ENCODE measurements at regions not wholly inside any gene's neighbourhood (a gene's known extent, or its start where the extent isn't known, plus 50 kb on each side); places are given as distances from the start of the nearest gene placed in this dataset.

GRCh38 chr12:19688532-19688931 is 249.2 kb downstream of the AEBP2 start:
- Histone ChIP-seq H3K4me1 (ENCODE audit: control insufficient read depth, insufficient read depth, low read length) (no peaks in the 10 kb centered on the region), H3K9me3 (ENCODE audit: control insufficient read depth, low read length) (no peaks in the 10 kb centered on the region), H3K4me3 (ENCODE audit: insufficient read depth, low read depth, low read length) (no peak overlapping the region), H3K36me3 (ENCODE audit: control insufficient read depth, insufficient read depth, low read length) (no peaks in the 10 kb centered on the region), H3K27ac (ENCODE audit: insufficient read depth, low read depth, low read length, poor library complexity, severe bottlenecking) (no peak overlapping the region), H3K27me3 (ENCODE audit: control insufficient read depth, insufficient read depth, low read length, poor library complexity, severe bottlenecking) (no peaks in the 10 kb centered on the region)
- 96 to 97% methylated on average over 1 of the region's 1 CpG for WGBS, 2 experiments

- no peaks in the 10 kb centered on the region for H3K9me3 ChIP-seq (ENCODE audit: control insufficient read depth, low read length)
- H3K36me3 ChIP-seq (ENCODE audit: control insufficient read depth, insufficient read depth, low read length) = no peaks in the 10 kb centered on the region
- 93 to 94% methylated on average over 17 of the region's 17 CpGs for WGBS, 2 experiments
- no peaks in the 10 kb centered on the region for H3K27me3 ChIP-seq (ENCODE audit: control insufficient read depth, insufficient read depth, low read length, poor library complexity, severe bottlenecking)
- H3K4me1 ChIP-seq (ENCODE audit: control insufficient read depth, insufficient read depth, low read length) = no peaks in the 10 kb centered on the region
- no peak overlapping the region for H3K27ac ChIP-seq (ENCODE audit: insufficient read depth, low read depth, low read length, poor library complexity, severe bottlenecking)
- no peak overlapping the region for H3K4me3 ChIP-seq (ENCODE audit: insufficient read depth, low read depth, low read length)
Measured at GRCh38 chr12:19689226-19689625, 249.9 kb downstream of the AEBP2 start.

- H3K27me3 ChIP-seq (ENCODE audit: control insufficient read depth, insufficient read depth, low read length, poor library complexity, severe bottlenecking) = no peaks in the 10 kb centered on the region
- no peaks in the 10 kb centered on the region for H3K36me3 ChIP-seq (ENCODE audit: control insufficient read depth, insufficient read depth, low read length)
- H3K4me1 ChIP-seq (ENCODE audit: control insufficient read depth, insufficient read depth, low read length) = no peaks in the 10 kb centered on the region
- no peaks in the 10 kb centered on the region for H3K9me3 ChIP-seq (ENCODE audit: control insufficient read depth, low read length)
- no peak overlapping the region for H3K27ac ChIP-seq (ENCODE audit: insufficient read depth, low read depth, low read length, poor library complexity, severe bottlenecking)
- no peak overlapping the region for H3K4me3 ChIP-seq (ENCODE audit: insufficient read depth, low read depth, low read length)
- 94 to 95% methylated on average over 8 to 9 of the region's 9 CpGs for WGBS, 2 experiments
Measured at GRCh38 chr12:19689801-19690472, 250.6 kb downstream of the AEBP2 start.

- WGBS, 2 experiments = 94 to 97% methylated on average over 4 of the region's 4 CpGs
- H3K4me3 ChIP-seq (ENCODE audit: insufficient read depth, low read depth, low read length) = no peak overlapping the region
- H3K27ac ChIP-seq (ENCODE audit: insufficient read depth, low read depth, low read length, poor library complexity, severe bottlenecking) = no peak overlapping the region
- no peaks in the 10 kb centered on the region for H3K36me3 ChIP-seq (ENCODE audit: control insufficient read depth, insufficient read depth, low read length)
- no peaks in the 10 kb centered on the region for H3K9me3 ChIP-seq (ENCODE audit: control insufficient read depth, low read length)
- no peaks in the 10 kb centered on the region for H3K4me1 ChIP-seq (ENCODE audit: control insufficient read depth, insufficient read depth, low read length)
- H3K27me3 ChIP-seq (ENCODE audit: control insufficient read depth, insufficient read depth, low read length, poor library complexity, severe bottlenecking) = no peaks in the 10 kb centered on the region
Measured at GRCh38 chr12:19692091-19692490, 252.8 kb downstream of the AEBP2 start.

- Histone ChIP-seq H3K4me1 (ENCODE audit: control insufficient read depth, insufficient read depth, low read length) (no peaks in the 10 kb centered on the region), H3K36me3 (ENCODE audit: control insufficient read depth, insufficient read depth, low read length) (no peaks in the 10 kb centered on the region), H3K4me3 (ENCODE audit: insufficient read depth, low read depth, low read length) (no peak overlapping the region), H3K27ac (ENCODE audit: insufficient read depth, low read depth, low read length, poor library complexity, severe bottlenecking) (no peak overlapping the region), H3K27me3 (ENCODE audit: control insufficient read depth, insufficient read depth, low read length, poor library complexity, severe bottlenecking) (no peaks in the 10 kb centered on the region), H3K9me3 (ENCODE audit: control insufficient read depth, low read length) (no peaks in the 10 kb centered on the region)
- no CpG with 5 or more reads among the region's 1 CpG for WGBS, 2 experiments
Measured at GRCh38 chr12:19692566-19692965, 253.3 kb downstream of the AEBP2 start.

- Histone ChIP-seq H3K9me3 (ENCODE audit: control insufficient read depth, low read length) (no peaks in the 10 kb centered on the region), H3K27me3 (ENCODE audit: control insufficient read depth, insufficient read depth, low read length, poor library complexity, severe bottlenecking) (no peaks in the 10 kb centered on the region), H3K4me3 (ENCODE audit: insufficient read depth, low read depth, low read length) (no peak overlapping the region), H3K36me3 (ENCODE audit: control insufficient read depth, insufficient read depth, low read length) (no peaks in the 10 kb centered on the region), H3K4me1 (ENCODE audit: control insufficient read depth, insufficient read depth, low read length) (no peaks in the 10 kb centered on the region), H3K27ac (ENCODE audit: insufficient read depth, low read depth, low read length, poor library complexity, severe bottlenecking) (no peak overlapping the region)
- 93 to 94% methylated on average over 3 of the region's 3 CpGs for WGBS, 2 experiments
Measured at GRCh38 chr12:19694627-19695026, 255.3 kb downstream of the AEBP2 start.

GRCh38 chr12:19695244-19696098 is 256.2 kb downstream of the AEBP2 start:
- Histone ChIP-seq H3K4me3 (ENCODE audit: insufficient read depth, low read depth, low read length) (no peak overlapping the region), H3K27me3 (ENCODE audit: control insufficient read depth, insufficient read depth, low read length, poor library complexity, severe bottlenecking) (no peaks in the 10 kb centered on the region), H3K9me3 (ENCODE audit: control insufficient read depth, low read length) (no peaks in the 10 kb centered on the region), H3K36me3 (ENCODE audit: control insufficient read depth, insufficient read depth, low read length) (no peaks in the 10 kb centered on the region), H3K27ac (ENCODE audit: insufficient read depth, low read depth, low read length, poor library complexity, severe bottlenecking) (no peak overlapping the region), H3K4me1 (ENCODE audit: control insufficient read depth, insufficient read depth, low read length) (no peaks in the 10 kb centered on the region)
- WGBS, 2 experiments = 95 to 97% methylated on average over 3 of the region's 3 CpGs

- 90 to 97% methylated on average over 4 of the region's 4 CpGs for WGBS, 2 experiments
- no peaks in the 10 kb centered on the region for H3K27me3 ChIP-seq (ENCODE audit: control insufficient read depth, insufficient read depth, low read length, poor library complexity, severe bottlenecking)
- no peak overlapping the region for H3K27ac ChIP-seq (ENCODE audit: insufficient read depth, low read depth, low read length, poor library complexity, severe bottlenecking)
- H3K4me3 ChIP-seq (ENCODE audit: insufficient read depth, low read depth, low read length) = no peak overlapping the region
- no peaks in the 10 kb centered on the region for H3K4me1 ChIP-seq (ENCODE audit: control insufficient read depth, insufficient read depth, low read length)
- H3K9me3 ChIP-seq (ENCODE audit: control insufficient read depth, low read length) = no peaks in the 10 kb centered on the region
- no peaks in the 10 kb centered on the region for H3K36me3 ChIP-seq (ENCODE audit: control insufficient read depth, insufficient read depth, low read length)
Measured at GRCh38 chr12:19700969-19701368, 261.7 kb downstream of the AEBP2 start.

GRCh38 chr12:19704966-19705365 is 265.7 kb downstream of the AEBP2 start:
- no peaks in the 10 kb centered on the region for H3K36me3 ChIP-seq (ENCODE audit: control insufficient read depth, insufficient read depth, low read length)
- no peak overlapping the region for H3K27ac ChIP-seq (ENCODE audit: insufficient read depth, low read depth, low read length, poor library complexity, severe bottlenecking)
- H3K4me3 ChIP-seq (ENCODE audit: insufficient read depth, low read depth, low read length) = no peak overlapping the region
- H3K9me3 ChIP-seq (ENCODE audit: control insufficient read depth, low read length) = no peaks in the 10 kb centered on the region
- no peaks in the 10 kb centered on the region for H3K4me1 ChIP-seq (ENCODE audit: control insufficient read depth, insufficient read depth, low read length)
- H3K27me3 ChIP-seq (ENCODE audit: control insufficient read depth, insufficient read depth, low read length, poor library complexity, severe bottlenecking) = no peaks in the 10 kb centered on the region
- 88 to 91% methylated on average over 1 of the region's 1 CpG for WGBS, 2 experiments

- Histone ChIP-seq H3K27ac (ENCODE audit: insufficient read depth, low read depth, low read length, poor library complexity, severe bottlenecking) (no peak overlapping the region), H3K4me1 (ENCODE audit: control insufficient read depth, insufficient read depth, low read length) (no peaks in the 10 kb centered on the region), H3K9me3 (ENCODE audit: control insufficient read depth, low read length) (no peaks in the 10 kb centered on the region), H3K4me3 (ENCODE audit: insufficient read depth, low read depth, low read length) (no peak overlapping the region), H3K36me3 (ENCODE audit: control insufficient read depth, insufficient read depth, low read length) (no peaks in the 10 kb centered on the region), H3K27me3 (ENCODE audit: control insufficient read depth, insufficient read depth, low read length, poor library complexity, severe bottlenecking) (no peaks in the 10 kb centered on the region)
- WGBS, 2 experiments = 100% methylated on average over 1 of the region's 1 CpG
Measured at GRCh38 chr12:19706936-19707335, 267.6 kb downstream of the AEBP2 start.
